Vagina (tissue), 2 donors: ENCODE measurements at regions not wholly inside any gene's neighbourhood (a gene's known extent, or its start where the extent isn't known, plus 50 kb on each side); places are given as distances from the start of the nearest gene placed in this dataset.

Experiments
- DNase-seq, 2 donors: peaks; one replicate each; pipeline ENCODE4 v3.0.0-alpha.2; 2017; ENCODE audit errors: extremely low spot score in 2 of 2
- H3K27ac ChIP-seq: fragments of 200-600 bp; sonication (generic); one replicate; pipeline ENCODE4 v1.5.1; 2019
- H3K27me3 ChIP-seq: fragments of 200-600 bp; sonication (generic); one replicate; pipeline ENCODE4 v1.5.1; 2019
- H3K36me3 ChIP-seq, 2 donors: fragments of 200-600 bp; sonication (generic); one replicate each; pipeline ENCODE4 v1.5.1; 2017 to 2019
- H3K4me1 ChIP-seq: fragments of 200-600 bp; sonication (generic); one replicate; pipeline ENCODE4 v1.5.1; 2019
- H3K4me3 ChIP-seq, 2 donors: fragments of 200-600 bp; sonication (generic); 1 replicate in 1 of 2; 2 replicates in 1 of 2; pipeline ENCODE4 v1.5.1; 2016 to 2019
- H3K9me3 ChIP-seq: fragments of 200-600 bp; sonication (generic); one replicate; pipeline ENCODE4 v1.5.1; 2019
- CTCF ChIP-seq, 3 experiments: fragments of 450-650 bp in 2 of 3; fragments of 200-600 bp in 1 of 3; sonication (generic) in 1 of 3; IDR thresholded peaks; one replicate each; pipeline ENCODE4 v1.5.1; 2017 to 2019; ENCODE audit warnings: antibody characterized with exemption in 3 of 3, mild to moderate bottlenecking in 2 of 3, moderate library complexity in 2 of 3
- POLR2A ChIP-seq, 2 donors: fragments of 450-650 bp; IDR thresholded peaks; one replicate each; pipeline ENCODE4 v1.6.1; 2017; ENCODE audit warnings: antibody characterized with exemption in 2 of 2, mild to moderate bottlenecking in 2 of 2, moderate library complexity in 2 of 2
- POLR2AphosphoS5 ChIP-seq, 2 donors: sonication (generic); formaldehyde crosslinking; IDR thresholded peaks; one replicate each; pipeline ENCODE4 v1.9.0; 2017; ENCODE audit warnings: antibody characterized with exemption in 2 of 2, mild to moderate bottlenecking in 2 of 2, low read depth in 1 of 2; ENCODE audit not compliant: insufficient read depth in 1 of 2
- intact Hi-C: fragments of 100-400 bp; cut with DNase I; formaldehyde crosslinking; loops from one replicate; pipeline ENCODE4 v1.15.1; 2023

DNA sequence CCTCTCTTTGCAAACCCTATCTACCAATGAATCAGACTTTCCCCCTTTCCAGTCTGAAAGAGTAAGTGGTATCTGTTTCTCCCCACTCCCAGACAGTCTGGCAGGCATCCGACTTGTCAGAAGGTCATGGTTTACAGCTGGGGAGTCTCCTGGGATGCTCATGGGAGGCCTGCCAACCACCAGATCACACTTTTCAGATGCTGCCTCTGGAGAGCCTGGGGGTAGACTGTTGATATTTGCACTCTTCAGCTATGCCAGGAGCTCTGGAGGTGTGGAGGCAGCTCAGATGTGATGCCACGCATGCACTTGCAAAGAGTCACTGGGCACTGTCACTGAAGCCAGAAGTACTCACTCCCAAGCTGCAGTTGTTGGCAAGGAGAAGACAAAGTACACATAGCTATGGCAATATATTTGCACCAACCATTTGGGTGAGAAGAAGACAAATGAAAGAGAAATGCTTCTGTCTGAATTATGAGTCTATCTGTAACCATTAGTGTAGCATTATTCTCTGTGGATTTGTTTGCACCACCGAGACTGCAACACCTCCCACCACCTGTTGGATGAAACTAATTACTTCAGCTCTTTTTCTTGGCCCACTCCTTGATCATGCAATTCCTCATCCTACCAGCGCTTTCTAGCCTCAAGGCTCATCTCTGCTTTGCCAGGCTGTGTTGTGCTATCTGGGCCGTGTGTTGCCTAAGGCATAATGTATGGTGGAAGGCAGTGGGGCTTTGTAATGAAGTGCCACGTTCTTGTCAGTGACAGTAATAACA lies 133.0 kb upstream of the SPAG17 start:
- no peaks in the 10 kb centered on the region for H3K4me1 ChIP-seq
- no peak overlapping the region for H3K4me3 ChIP-seq
- no peak for DNase-seq
- no peaks in the 10 kb centered on the region for H3K27me3 ChIP-seq
- no peak overlapping the region for H3K27ac ChIP-seq
- no peak for TF ChIP-seq POLR2AphosphoS5 (IDR thresholded peaks at IDR 0.05; ENCODE audit: insufficient read depth in 1 of 2, low read depth in 1 of 2)
- TF ChIP-seq POLR2A (IDR thresholded peaks at IDR 0.05): no peak
- TF ChIP-seq CTCF (IDR thresholded peaks at IDR 0.05): no peak
- intact Hi-C loops: no loop called here
- H3K9me3 ChIP-seq: no peaks in the 10 kb centered on the region
- no peaks in the 10 kb centered on the region for H3K36me3 ChIP-seq

- H3K27ac ChIP-seq: no peak overlapping the region
- no peaks in the 10 kb centered on the region for H3K36me3 ChIP-seq
- H3K27me3 ChIP-seq: no peaks in the 10 kb centered on the region
- TF ChIP-seq CTCF (IDR thresholded peaks at IDR 0.05): no peak
- no peak for TF ChIP-seq POLR2AphosphoS5 (IDR thresholded peaks at IDR 0.05; ENCODE audit: insufficient read depth in 1 of 2, low read depth in 1 of 2)
- no peak for TF ChIP-seq POLR2A (IDR thresholded peaks at IDR 0.05)
- H3K4me3 ChIP-seq: no peak overlapping the region
- intact Hi-C loops: no loop called here
- DNase-seq: no peak
- peaks cover 9% of the 10 kb centered on the region for H3K4me1 ChIP-seq
- H3K9me3 ChIP-seq: no peaks in the 10 kb centered on the region
Measured at GRCh38 chr1:118306851-118307250, 121.8 kb upstream of the SPAG17 start.

- intact Hi-C loops: no loop called here
- no peak for DNase-seq
- Histone ChIP-seq H3K27ac (no peak overlapping the region), H3K36me3 (no peaks in the 10 kb centered on the region), H3K9me3 (no peaks in the 10 kb centered on the region), H3K4me1 (peaks cover 9% of the 10 kb centered on the region), H3K4me3 (no peak overlapping the region), H3K27me3 (no peaks in the 10 kb centered on the region)
- TF ChIP-seq POLR2A (IDR thresholded peaks at IDR 0.05) (no peak), CTCF (IDR thresholded peaks at IDR 0.05) (no peak), POLR2AphosphoS5 (IDR thresholded peaks at IDR 0.05; ENCODE audit: insufficient read depth in 1 of 2, low read depth in 1 of 2) (no peak)
Measured at GRCh38 chr1:118304722-118305359, 119.8 kb upstream of the SPAG17 start.

DNA sequence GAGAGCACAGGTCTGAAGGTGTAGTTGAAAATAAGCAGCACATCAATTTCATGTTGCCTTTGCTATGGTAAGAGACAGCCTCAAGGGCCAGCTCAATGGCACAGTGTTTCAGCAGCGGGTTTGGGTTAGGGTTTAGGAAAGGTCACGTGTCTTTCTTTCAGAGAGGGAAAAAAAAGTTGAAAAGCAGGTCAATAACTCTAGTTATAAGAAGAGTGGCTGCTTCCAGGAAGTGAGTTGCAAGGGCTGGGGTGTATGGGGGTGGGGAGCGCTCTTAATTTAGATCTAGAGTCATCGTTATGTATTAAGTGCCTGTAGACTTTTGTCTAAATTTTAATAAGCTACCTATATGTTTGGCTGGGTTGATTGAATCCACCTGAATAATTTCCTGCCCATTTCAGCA lies 118.5 kb upstream of the SPAG17 start:
- Histone ChIP-seq H3K36me3 (no peaks in the 10 kb centered on the region), H3K27me3 (no peaks in the 10 kb centered on the region), H3K27ac (no peak overlapping the region), H3K4me3 (no peak overlapping the region), H3K9me3 (no peaks in the 10 kb centered on the region), H3K4me1 (peaks cover 9% of the 10 kb centered on the region)
- intact Hi-C loops: no loop called here
- DNase-seq: no peak
- TF ChIP-seq POLR2A (IDR thresholded peaks at IDR 0.05) (no peak), CTCF (IDR thresholded peaks at IDR 0.05) (no peak), POLR2AphosphoS5 (IDR thresholded peaks at IDR 0.05; ENCODE audit: insufficient read depth in 1 of 2, low read depth in 1 of 2) (no peak)

DNA sequence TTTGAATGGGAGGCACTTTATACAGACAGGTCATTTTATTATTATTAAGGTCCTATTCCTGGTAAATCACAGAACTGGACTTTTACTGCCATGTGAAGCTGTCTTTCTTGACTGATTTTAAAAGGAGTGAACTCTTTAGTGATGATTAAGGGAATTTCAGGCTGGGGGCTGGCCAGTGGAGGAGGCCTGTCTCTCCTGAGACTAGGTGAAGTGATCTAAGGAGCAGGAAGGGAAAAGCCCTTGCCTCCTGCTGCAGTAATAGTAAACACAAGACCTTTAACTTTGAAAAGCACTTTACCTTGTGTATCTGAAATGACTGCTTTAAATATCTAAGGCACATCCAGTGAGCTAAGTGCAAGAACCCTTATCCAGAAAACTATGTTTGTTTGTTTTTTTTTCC lies 118.0 kb upstream of the SPAG17 start:
- no peak for TF ChIP-seq POLR2AphosphoS5 (IDR thresholded peaks at IDR 0.05; ENCODE audit: insufficient read depth in 1 of 2, low read depth in 1 of 2)
- TF ChIP-seq POLR2A (IDR thresholded peaks at IDR 0.05): no peak
- TF ChIP-seq CTCF (IDR thresholded peaks at IDR 0.05): no peak
- DNase-seq: no peak
- H3K4me1 ChIP-seq: peaks cover 9% of the 10 kb centered on the region
- H3K9me3 ChIP-seq: no peaks in the 10 kb centered on the region
- no peaks in the 10 kb centered on the region for H3K27me3 ChIP-seq
- no peak overlapping the region for H3K27ac ChIP-seq
- H3K36me3 ChIP-seq: no peaks in the 10 kb centered on the region
- intact Hi-C loops: no loop called here
- no peak overlapping the region for H3K4me3 ChIP-seq
